Hypothalamus (tissue), 51 donors: ENCODE measurements at regions not wholly inside any gene's neighbourhood (a gene's known extent, or its start where the extent isn't known, plus 50 kb on each side); places are given as distances from the start of the nearest gene placed in this dataset.

ENCODE experiments used
- DNase-seq, 51 donors: peaks; one replicate each; lab custom pipeline; 2025; lab: John Stamatoyannopoulos, UW

GRCh38 chr5:164881442-164881841 lies 1376.0 kb downstream of the MAT2B start:
- DNase-seq = no peak

- DNase-seq = no peak
These were observed 1379.8 kb downstream of the MAT2B start for GRCh38 chr5:164885179-164885578.

DNA sequence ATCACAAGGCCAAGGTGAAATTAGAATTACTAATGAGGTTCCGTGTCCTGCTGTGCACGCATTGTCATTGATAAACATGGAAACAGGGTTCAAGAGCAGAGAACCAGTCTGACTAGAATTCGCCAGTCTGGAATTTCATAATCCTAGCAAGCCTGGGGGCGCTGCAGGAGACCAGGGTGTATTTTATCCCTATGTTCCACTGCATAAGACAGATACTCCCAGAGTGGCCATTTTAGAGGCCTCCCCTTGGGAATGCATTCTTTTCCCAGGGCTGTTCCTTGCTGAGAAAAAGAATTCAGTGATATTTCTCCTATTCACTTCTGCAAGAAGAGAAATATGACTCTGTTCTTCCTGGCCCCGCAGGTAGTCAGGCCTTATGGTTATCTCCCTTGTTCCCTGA lies 1387.7 kb downstream of the MAT2B start:
- DNase-seq = no peak

GRCh38 chr5:164898705-164899104 lies 1393.3 kb downstream of the MAT2B start:
- DNase-seq = no peak

- DNase-seq = no peak
These were observed 1404.3 kb downstream of the MAT2B start for GRCh38 chr5:164909673-164910072.

DNA sequence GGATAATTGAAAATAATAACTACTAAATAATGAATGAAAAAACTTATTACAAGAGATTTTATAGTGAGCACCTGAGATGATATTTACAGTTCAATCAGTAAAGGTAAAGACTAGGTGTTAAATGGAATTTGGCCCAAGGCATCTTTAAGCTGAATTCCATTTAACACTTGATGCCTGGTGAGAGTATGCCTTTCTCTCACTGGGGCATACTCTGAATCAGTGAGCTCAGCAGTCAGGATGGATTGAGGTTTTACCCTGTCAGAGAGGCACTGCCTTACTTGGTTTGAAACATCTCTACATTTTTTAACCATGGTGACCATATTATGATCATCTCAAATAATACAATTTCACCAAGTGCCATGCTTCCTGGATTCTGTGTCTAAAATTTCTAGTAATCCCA lies 1416.3 kb downstream of the MAT2B start:
- no peak for DNase-seq

- DNase-seq = no peak
These were observed 1428.6 kb downstream of the MAT2B start for GRCh38 chr5:164934039-164934438.

GRCh38 chr5:164934561-164934960 lies 1429.1 kb downstream of the MAT2B start:
- no peak for DNase-seq

GRCh38 chr5:164941132-164941531 lies 1435.7 kb downstream of the MAT2B start:
- DNase-seq = no peak

- no peak for DNase-seq
These were observed 1445.5 kb downstream of the MAT2B start for GRCh38 chr5:164950927-164951326.

- DNase-seq = no peak
These were observed 1446.2 kb downstream of the MAT2B start for GRCh38 chr5:164951570-164951969.

DNA sequence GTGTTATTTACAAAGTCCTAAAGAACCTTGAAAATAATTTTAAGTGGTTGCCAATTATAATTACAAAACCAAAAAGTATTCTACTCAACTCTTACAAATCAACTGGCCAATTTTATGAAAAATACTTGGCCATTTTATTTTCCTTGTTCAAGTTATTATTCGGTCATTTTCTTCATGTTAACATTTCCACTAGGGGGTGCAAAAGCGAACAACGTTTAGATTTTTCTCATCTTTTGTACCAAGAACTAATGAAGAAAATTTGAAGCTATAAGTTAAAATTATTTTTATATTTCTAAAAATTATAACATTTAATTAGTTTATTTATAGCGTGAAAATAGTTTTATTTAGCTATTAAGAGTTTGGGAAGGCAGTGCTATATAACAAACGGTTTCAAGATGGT lies 1453.3 kb downstream of the MAT2B start:
- no peak for DNase-seq

DNA sequence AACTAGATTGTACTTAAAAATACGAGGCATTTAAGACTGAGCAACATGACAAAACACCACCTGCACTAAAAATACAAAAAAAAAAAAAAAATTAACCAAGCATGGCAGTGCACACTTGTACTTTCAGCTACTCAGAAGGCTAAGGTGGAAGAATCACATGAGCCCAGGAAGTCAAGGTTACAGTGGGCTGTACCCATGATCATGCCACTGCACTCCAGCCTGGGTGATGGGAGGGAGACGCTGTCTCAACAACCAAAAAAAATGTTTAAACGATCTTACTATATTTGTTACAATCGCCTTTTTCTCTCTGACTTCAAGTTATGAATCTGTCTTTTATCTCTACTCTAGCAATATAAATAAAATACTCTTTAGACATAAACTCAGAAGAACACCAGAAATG lies 1454.3 kb downstream of the MAT2B start:
- no peak for DNase-seq

- no peak for DNase-seq
These were observed 1457.0 kb downstream of the MAT2B start for GRCh38 chr5:164962329-164962961.

- DNase-seq = no peak
These were observed 1461.2 kb downstream of the MAT2B start for GRCh38 chr5:164966611-164967010.

DNA sequence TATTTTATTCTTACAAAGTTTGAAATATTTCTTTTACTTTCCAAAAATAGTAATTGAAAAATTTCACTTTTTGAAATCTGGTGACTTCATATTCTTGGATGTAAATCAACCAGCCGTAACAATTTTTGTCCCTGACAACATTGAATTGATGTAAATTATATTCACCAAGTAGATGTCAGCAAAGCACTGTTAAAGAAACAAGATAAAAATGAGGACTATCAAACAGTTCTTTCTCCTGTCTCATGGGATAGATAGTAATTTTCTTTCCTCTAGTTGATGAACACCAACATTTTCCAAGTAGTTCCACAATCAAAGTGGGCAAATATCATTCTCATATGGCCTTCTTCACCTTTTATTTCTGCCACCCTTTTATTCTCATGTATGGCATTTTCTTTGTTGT lies 1461.9 kb downstream of the MAT2B start:
- no peak for DNase-seq

- no peak for DNase-seq
These were observed 1467.6 kb downstream of the MAT2B start for GRCh38 chr5:164972973-164973372.

GRCh38 chr5:164975986-164976385 lies 1470.6 kb downstream of the MAT2B start:
- no peak for DNase-seq

GRCh38 chr5:164980480-164980879 lies 1475.1 kb downstream of the MAT2B start:
- no peak for DNase-seq

- no peak for DNase-seq
These were observed 1492.7 kb downstream of the MAT2B start for GRCh38 chr5:164998142-164998541.

GRCh38 chr5:164998590-164998989 lies 1493.2 kb downstream of the MAT2B start:
- no peak for DNase-seq

DNA sequence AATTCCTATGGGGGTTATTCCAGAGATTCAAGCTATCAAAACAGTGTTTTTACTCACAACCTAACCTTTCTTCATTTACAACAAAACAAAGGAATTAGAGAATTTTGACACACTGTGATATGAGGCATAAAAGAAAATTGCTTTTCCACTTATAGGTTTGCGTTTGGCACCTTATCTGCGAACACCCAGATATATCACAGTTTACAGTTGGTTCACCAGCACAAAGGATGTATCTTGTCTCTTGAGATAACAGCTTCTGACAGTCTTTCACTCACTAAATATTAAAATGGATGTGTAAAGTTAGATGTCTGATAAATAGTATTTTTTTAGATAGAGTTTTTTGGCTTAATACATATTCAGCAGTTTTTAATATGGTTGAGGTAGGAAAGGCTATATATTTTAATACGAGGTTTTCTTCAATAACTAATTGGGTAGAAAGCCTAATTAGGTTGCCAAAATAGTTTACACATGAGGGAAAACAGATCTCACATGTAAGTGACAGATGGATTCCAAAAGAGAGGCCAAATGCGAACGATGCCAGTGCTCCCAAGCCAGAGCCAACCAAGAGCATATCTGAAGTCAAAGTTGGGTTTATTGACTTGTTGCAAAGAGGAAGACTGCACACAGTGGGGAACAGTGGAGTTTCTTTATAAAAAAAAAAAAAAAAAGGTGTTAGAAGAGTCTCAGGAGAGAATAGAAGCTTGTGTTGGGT lies 1495.2 kb downstream of the MAT2B start:
- DNase-seq = peak in 1 of 51 donors; percentile 3

- no peak for DNase-seq
These were observed 1497.9 kb downstream of the MAT2B start for GRCh38 chr5:165003283-165003682.
